GM18517 (cell line): ENCODE measurements at regions not wholly inside any gene's neighbourhood (a gene's known extent, or its start where the extent isn't known, plus 50 kb on each side); places are given as distances from the start of the nearest gene placed in this dataset.

Experiments used
- ATAC-seq: cut with Tn5 transposase; IDR thresholded peaks from one replicate; pipeline ENCODE4 v1.9.1; 2021; ENCODE audit warnings: mild to moderate bottlenecking, moderate library complexity; ENCODE audit not compliant: unreplicated experiment

DNA sequence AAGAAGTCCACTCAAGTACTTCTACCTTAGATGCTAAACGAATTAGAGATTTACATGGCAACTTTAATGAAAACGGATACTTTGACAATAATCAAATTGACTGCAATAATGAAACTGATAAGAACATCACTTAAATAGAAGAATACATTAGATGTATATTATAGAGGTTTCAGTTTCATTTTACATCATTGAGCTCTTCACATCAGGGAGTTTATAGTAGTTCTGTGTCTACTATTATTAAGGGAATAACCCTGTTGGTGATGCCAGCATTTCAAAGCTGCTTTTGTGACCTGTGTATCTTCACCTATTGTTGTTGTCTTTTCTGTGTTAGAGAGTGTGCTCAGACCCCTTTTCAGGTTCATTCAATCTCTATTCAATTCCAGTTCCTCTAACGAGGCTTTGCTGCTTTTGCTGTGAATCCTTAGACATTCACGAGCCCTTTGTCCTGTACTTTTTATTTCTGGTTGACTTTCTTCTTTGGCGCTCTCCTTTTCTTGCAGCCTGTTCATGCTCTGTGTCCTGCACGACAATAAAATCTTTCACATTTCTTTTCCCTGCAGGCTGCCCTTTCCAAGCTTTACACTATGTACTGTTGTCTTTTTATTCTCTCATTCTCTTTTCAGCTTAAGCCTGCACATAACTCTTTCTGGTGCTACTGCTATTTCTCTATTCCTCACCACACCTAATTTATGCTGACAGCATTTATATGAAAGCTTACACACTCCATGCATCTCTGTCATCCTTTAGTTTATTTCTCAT lies 232.1 kb downstream of the CPE start:
- no peak for ATAC-seq

DNA sequence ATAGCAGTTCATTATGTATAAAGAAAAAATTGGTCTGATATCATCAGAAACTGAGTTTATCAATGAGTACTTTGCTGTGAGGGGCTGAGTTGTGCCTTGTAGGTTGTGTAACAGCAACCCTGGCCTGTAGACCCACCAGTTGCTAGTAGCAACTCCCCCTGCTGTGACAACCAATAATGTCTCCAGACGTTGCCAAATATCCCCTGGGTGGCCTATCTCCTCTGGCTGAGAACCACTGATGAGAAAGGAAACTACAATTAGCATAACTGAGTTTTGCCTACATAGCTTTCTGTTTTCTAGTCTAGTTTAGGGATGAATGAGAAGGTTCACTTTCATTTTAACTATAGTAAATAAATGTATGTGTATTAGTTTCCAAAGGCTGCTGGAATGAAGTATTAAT lies 234.1 kb downstream of the CPE start:
- ATAC-seq = peak; percentile 95

GRCh38 chr4:165613581-165613980 lies 234.8 kb downstream of the CPE start:
- ATAC-seq = no peak

DNA sequence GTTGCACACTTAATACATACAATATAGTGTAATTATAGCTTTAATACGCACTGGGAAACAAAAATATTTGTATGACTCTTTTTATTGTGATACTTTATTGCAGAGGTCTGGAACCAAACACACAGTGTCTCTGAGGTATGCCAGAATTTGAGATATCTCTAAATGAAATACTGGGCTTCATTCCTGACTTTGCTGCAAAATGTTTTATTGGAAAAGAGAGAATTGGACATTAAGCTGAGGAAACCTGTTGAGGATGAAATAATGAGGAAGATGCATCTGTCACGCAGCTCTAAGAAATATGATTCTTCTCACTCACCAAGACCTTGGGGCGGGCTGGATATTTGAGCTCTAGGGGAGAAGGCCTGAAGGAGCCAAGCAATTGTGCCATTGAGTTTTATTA lies 242.1 kb downstream of the CPE start:
- no peak for ATAC-seq

DNA sequence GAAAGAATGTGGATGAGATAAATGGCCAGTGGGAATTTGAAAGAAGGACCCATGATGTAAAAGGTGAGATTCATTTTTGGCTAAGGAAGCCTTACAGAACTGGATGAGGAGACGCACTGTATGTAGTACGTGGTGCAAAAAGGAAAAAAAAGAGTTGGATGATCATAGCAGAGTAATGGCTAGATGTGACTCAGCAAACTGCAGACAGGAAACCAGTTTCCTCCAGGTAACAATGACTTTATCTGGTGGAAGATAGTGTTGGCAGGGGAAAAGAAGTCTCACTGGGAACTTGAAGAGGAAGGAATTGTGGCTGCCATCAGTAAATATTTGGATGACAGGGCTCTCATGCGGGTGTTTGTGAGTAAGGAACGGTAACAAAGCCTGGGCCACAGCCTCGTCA lies 243.2 kb downstream of the CPE start:
- no peak for ATAC-seq

DNA sequence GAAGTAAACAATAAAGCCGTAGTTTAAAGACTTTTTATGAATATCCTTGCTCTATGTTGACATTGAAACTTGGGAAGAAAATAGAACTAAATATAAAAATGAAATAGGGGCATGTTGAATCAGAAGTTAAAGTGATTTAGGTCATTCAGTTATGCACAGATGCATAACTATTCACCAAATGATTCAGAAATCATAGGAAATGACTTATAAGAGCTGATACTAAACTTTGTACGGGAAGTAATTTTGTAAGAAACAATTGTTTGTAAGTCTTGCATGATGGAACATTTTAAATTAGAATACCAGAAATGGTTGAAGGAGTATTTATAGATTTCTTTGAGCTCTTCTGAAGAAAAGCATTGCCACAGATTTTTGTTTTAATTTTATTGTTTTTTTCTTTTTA lies 246.5 kb downstream of the CPE start:
- ATAC-seq = no peak

DNA sequence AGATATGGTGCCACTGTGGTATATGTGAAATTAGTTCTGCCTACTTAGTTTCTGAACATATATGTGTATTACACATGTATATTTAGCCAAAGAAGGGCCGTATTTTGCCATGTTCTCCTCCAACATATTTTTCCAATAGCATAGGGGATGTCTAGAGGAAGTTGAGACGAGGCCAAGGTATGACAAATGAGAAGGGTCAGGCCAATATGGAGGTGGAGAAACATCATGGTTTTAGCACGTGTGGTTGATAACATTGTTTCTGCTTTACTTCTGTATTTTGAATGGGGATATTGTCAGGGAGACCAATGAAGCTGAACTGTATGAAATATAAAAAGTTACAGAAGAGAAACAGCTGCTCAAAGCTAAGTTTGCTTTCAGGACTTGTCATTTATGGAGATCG lies 246.7 kb upstream of the TLL1 start:
- ATAC-seq = no peak

DNA sequence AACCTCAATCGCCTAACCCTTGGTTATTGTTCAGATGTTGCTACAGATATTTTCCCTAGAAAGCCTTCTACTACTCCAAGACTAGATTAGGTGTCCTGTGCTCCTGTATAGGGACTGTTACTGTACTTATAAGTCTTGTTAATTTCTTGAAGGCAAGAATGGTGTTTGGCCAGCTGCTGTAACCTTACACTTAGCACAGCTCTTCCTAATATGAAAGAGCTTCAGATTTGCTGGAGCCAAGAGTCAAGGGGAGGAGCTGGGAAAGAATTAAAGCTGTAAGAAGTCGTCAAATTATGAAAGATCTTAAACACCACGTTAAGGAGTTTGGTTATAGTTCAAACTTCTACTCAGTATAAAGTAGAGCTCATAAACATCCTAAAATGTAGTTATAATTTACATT lies 245.9 kb upstream of the TLL1 start:
- no peak for ATAC-seq

DNA sequence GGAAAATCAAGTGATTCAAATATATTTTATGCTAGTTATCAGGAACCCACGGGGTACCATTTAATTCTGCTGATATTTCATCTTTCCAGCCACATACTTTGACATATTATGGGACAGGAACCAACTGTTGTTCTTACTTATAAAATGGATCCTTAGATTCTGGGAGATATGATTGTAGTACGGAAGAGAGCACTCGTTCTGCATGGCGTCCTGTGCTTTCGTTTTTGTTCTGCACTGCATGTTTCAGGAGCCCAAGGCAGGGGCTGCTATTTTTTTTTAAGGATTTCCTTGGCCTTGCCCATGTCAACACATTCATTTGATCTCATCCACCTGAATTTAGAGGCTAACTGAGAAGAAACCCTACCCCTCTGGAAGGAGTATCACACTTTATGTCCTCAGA lies 245.5 kb upstream of the TLL1 start:
- ATAC-seq = no peak

DNA sequence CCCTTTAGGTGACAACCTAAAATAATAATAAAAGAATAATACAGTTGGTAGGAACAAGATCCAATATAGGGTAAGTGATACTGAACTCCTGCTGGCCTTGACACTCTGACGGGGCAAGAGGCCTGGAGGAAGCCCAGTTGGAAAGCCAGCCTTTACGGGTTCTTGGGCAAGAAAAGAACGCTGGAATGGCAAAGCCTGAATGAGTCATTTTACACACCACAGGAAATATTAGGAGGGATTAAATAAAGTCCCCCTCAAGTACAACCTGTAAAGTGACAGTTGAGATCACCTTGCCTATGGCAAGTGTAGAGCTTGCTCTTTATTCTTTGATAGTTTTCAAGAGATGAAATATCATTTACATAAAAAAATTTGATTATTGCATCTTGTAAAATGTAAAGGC lies 244.5 kb upstream of the TLL1 start:
- ATAC-seq = no peak

DNA sequence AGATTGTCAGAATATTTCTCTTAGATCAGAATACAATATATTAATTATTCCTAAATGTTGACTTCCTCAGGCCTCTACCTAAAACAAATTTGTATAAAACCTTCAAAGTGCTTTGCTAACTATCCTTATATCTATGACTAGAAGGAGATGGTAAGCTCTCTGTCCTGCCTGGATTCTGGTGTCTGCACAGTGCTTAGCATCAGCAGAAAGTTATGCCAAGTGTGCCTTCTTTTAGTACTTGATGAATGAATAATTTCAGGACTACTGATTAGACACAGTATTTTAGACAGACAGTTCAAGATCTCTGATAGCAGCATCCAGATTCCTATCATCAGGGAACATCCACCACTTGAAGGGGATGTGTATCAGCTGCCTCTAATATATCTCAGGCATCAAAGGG lies 242.4 kb upstream of the TLL1 start:
- no peak for ATAC-seq

DNA sequence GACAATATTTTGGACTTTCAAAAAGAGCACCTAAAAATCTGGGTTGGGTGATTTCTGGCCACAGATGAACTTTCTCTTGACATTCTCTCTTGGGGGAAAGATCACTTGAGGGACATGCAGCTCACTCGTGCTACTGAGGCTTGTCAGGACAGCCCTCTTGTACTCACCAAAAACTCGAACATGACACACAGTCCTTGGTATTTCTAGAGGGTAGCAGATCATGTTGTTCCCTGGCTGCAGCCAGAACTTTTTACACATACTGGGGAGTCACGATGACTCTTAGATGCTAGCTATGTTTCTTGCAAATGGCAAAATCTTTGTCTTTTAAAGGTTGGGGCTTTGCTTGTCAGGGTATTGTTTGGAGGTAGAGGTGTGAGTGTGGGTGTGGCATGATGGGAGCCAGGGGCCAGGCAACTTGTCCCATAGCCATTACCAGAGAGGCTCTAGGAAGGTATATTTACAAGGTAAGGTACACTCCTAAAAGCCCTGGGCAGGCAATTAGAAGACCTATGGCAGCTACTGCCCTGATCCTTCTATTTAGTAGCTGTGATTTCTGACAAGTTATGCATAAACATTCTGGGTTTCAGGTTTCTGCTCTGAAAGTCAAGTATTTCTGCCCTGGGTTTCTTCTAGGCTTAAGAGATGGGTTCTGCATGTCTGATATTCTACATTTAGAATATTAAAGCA lies 241.7 kb upstream of the TLL1 start:
- no peak for ATAC-seq

GRCh38 chr4:165631912-165632311 lies 241.1 kb upstream of the TLL1 start:
- ATAC-seq = no peak

DNA sequence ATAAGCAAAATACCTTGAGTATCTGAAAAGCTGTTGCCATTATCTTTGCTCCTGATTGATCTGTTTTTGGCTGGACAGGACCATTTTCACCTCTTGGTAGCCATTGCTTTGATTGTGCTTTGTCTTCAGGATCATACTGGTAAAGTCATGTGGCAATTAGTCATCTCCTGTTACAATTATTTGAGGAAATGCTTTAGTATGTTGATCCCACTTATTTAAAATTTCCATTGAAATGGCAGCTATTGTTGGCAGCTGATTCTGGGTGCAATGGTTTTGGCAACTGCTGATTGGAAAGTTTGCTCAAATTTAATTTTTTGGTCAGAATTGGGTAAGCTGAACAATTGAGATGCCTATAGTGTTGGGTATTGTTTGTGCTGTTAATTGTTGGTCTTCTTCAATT lies 238.3 kb upstream of the TLL1 start:
- no peak for ATAC-seq

DNA sequence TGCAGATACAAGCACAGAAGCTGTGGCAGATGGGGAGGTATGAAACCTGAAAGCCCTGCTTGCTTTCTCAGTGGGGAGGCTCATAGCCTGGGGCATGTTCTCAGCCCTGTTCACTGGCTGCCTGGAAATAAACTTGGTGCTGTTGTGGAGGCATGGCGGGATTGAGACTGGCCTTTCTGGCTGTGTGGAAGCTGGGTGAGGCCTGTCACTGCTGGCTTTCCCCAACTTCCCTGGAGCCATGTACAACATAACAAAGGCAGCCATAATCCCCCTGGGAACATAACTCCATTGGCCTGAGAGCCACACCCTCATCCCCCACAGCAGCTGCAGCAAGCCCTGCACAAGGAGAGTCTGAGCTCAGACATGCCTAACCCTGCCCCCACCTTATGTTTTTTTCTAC lies 237.7 kb upstream of the TLL1 start:
- no peak for ATAC-seq

GRCh38 chr4:165635951-165636350 lies 237.1 kb upstream of the TLL1 start:
- ATAC-seq = no peak

DNA sequence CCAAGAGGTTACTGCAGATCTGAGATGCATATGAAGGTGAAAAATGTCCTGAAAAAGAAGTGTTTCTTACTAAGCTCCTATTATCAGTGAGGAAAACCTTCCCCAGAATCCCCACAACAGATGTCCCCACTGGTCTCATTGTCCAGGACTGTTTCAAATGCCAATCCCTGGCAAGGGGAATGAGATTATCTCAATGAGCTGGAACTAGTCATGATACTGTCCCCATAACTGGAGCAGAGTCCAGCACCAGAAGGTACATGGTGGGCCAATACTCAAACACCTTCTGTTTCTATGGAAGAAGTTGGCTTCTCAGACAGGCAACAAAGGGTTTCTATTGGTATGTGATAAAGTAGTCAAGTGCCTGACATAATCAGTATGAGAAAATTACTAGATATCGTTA lies 221.1 kb upstream of the TLL1 start:
- no peak for ATAC-seq

GRCh38 chr4:165654556-165654955 lies 218.5 kb upstream of the TLL1 start:
- ATAC-seq = no peak

DNA sequence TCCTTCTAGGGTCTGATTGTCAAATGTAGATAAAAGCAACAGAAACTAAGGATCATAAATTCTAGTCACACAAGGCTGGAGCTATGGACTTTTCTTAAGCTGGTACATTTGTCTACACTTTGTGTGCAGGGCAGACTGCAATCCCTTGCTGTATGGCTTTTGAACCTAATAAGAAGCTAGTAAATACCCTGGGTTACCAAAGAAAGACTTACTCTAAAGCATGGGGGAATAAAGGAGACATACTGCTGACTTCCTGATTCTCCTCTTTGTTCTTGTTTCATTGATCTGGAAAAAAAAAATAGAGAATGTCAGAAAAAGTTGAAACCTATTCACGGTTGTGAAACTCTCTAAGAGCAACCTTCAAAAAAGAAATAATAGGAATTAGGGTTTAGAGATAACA lies 216.6 kb upstream of the TLL1 start:
- no peak for ATAC-seq

GRCh38 chr4:165656829-165657490 lies 216.1 kb upstream of the TLL1 start:
- ATAC-seq = no peak

DNA sequence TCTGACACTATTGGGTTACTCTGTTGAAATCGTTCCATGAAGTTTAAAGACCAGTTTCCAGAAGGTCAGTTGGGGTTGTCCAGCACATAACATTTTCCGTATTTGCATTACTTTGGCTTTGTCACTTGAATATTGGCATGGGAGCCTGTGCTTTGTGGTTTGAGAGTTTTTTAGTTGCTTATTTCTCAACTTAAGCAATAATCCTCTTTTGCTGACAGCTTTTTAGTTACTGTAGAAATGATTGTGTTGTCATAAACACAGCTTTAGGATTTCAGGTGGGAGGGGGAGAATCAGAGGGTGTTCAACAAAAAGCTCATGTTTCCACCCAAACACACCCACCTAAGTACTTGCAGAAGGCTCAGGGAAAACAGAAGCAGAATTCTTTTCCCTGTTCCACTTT lies 210.7 kb upstream of the TLL1 start:
- no peak for ATAC-seq

GRCh38 chr4:165663411-165663810 lies 209.6 kb upstream of the TLL1 start:
- no peak for ATAC-seq
